ENCODE measurements at regions not wholly inside any gene's neighbourhood (a gene's known extent, or its start where the extent isn't known, plus 50 kb on each side); places are given as distances from the start of the nearest gene placed in this dataset.

GRCh38 chr12:85733984-85734383 is 102.2 kb downstream of the RASSF9 start:
- H3K4me3 ChIP-seq (replicated peaks in 1 of 2; ENCODE audit: low read depth in 2 of 2, low read length in 2 of 2), result no peak overlapping the region
- peak in 1 of 2 donors; percentile 16 for DNase-seq (ENCODE audit: low read depth in 2 of 2)
- TF ChIP-seq CTCF (IDR thresholded peaks at IDR 0.05; ENCODE audit: low read depth, low read length), result no peak

GRCh38 chr12:85740186-85740585 is 96.0 kb downstream of the RASSF9 start:
- no peak overlapping the region for H3K4me3 ChIP-seq (replicated peaks in 1 of 2; ENCODE audit: low read depth in 2 of 2, low read length in 2 of 2)
- DNase-seq (ENCODE audit: low read depth in 2 of 2), result peak in 1 of 2 donors; percentile 5
- TF ChIP-seq CTCF (IDR thresholded peaks at IDR 0.05; ENCODE audit: low read depth, low read length), result no peak

GRCh38 chr12:85741046-85741445 is 95.2 kb downstream of the RASSF9 start:
- H3K4me3 ChIP-seq (replicated peaks in 1 of 2; ENCODE audit: low read depth in 2 of 2, low read length in 2 of 2), result no peak overlapping the region
- no peak for DNase-seq (ENCODE audit: low read depth in 2 of 2)
- no peak for TF ChIP-seq CTCF (IDR thresholded peaks at IDR 0.05; ENCODE audit: low read depth, low read length)

GRCh38 chr12:85747941-85748495 is 88.2 kb downstream of the RASSF9 start:
- H3K4me3 ChIP-seq (replicated peaks in 1 of 2; ENCODE audit: low read depth in 2 of 2, low read length in 2 of 2), result no peak overlapping the region
- no peak for DNase-seq (ENCODE audit: low read depth in 2 of 2)
- TF ChIP-seq CTCF (IDR thresholded peaks at IDR 0.05; ENCODE audit: low read depth, low read length), result no peak
